Loucy (cell line): ENCODE measurements at regions not wholly inside any gene's neighbourhood (a gene's known extent, or its start where the extent isn't known, plus 50 kb on each side); places are given as distances from the start of the nearest gene placed in this dataset.

Experiments
- EZH2phosphoT487 ChIP-seq: fragments of 200-600 bp; IDR thresholded peaks from 2 replicates; pipeline ENCODE4 v1.6.1; 2018; ENCODE audit warnings: antibody characterized with exemption, mild to moderate bottlenecking, moderate library complexity, borderline replicate concordance
- TF ChIP-seq, protein P1 (sequence below): fragments of 200-600 bp; sonication (generic); conservative IDR thresholded peaks from 2 replicates; pipeline ENCODE4 v1.5.1; 2014; ENCODE audit warnings: mild to moderate bottlenecking, antibody characterized with exemption, low read length

DNA sequence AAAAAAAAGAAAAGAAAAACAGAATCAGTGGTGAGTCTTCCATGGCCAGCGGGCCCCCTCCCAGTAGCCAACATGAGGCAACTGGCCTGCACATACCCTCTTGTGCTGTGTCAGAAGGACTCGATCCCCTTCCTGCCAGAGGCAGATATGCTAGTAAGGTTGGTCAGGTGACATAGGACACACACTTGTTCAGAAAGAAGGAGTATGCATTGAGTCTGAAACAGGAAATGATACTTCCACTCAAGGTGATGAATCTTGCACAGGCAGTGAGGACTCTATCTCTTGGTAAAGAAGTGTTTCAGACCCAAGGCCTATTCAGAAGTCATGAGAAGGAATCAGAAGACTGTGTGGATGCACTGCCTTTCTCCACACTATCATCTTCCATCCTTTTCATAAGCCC is 269.7 kb upstream of the FAR2 start:
- TF ChIP-seq, protein P1, sequence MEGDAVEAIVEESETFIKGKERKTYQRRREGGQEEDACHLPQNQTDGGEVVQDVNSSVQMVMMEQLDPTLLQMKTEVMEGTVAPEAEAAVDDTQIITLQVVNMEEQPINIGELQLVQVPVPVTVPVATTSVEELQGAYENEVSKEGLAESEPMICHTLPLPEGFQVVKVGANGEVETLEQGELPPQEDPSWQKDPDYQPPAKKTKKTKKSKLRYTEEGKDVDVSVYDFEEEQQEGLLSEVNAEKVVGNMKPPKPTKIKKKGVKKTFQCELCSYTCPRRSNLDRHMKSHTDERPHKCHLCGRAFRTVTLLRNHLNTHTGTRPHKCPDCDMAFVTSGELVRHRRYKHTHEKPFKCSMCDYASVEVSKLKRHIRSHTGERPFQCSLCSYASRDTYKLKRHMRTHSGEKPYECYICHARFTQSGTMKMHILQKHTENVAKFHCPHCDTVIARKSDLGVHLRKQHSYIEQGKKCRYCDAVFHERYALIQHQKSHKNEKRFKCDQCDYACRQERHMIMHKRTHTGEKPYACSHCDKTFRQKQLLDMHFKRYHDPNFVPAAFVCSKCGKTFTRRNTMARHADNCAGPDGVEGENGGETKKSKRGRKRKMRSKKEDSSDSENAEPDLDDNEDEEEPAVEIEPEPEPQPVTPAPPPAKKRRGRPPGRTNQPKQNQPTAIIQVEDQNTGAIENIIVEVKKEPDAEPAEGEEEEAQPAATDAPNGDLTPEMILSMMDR: no peak
- no peak for TF ChIP-seq EZH2phosphoT487
